Neural crest cell (in vitro differentiated cells): ENCODE measurements at regions not wholly inside any gene's neighbourhood (a gene's known extent, or its start where the extent isn't known, plus 50 kb on each side); places are given as distances from the start of the nearest gene placed in this dataset.

Experiments used
- DNase-seq: peaks from one replicate; pipeline ENCODE4 v3.0.0; 2021; ENCODE audit warnings: low read depth, mixed read lengths, low spot score
- H3K27ac Mint-ChIP-seq: one replicate; pipeline ENCODE4 v1.8.0; 2021; ENCODE audit warnings: mild to moderate bottlenecking, mixed read lengths; ENCODE audit not compliant: unreplicated experiment
- H3K27me3 Mint-ChIP-seq: 2 replicates; pipeline ENCODE4 v1.8.0; 2021; ENCODE audit warnings: low read depth, mild to moderate bottlenecking, mixed read lengths
- H3K36me3 Mint-ChIP-seq: 2 replicates; pipeline ENCODE4 v1.8.0; 2021; ENCODE audit warnings: low read depth, mild to moderate bottlenecking, mixed read lengths
- H3K4me1 Mint-ChIP-seq: 2 replicates; pipeline ENCODE4 v1.8.0; 2021; ENCODE audit warnings: mixed read lengths
- H3K4me3 Mint-ChIP-seq: one replicate; pipeline ENCODE4 v1.8.0; 2021; ENCODE audit warnings: mild to moderate bottlenecking, mixed read lengths
- H3K9me3 Mint-ChIP-seq: 2 replicates; pipeline ENCODE4 v1.8.0; 2021; ENCODE audit warnings: mixed read lengths
- TF ChIP-seq, protein P1 (sequence below): fragments of 200-600 bp; sonication (generic); conservative IDR thresholded peaks from 2 replicates; pipeline ENCODE4 v1.5.0; 2021; ENCODE audit warnings: antibody characterized with exemption, mild to moderate bottlenecking

DNA sequence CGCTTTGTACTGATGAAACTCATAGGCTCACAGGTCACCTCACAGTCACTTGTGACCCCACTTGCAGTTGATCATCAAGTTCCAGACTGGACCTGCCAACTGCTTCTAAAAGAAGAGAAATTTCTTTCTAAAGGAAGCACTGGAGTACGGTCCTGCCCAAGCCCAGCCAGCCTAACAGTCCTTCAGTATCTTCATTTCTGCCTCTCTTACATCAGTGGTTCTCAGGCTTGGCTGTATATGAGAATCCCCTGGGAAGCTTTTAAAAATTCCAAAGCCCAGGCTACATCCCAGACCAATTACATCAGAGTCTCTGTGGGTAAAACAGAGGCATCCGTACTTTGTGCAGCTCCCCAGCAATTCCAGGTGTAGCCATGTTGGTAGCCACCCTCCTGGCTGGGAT lies 282.1 kb downstream of the NFIB start:
- DNase-seq: no peak
- peaks cover 3% of the 10 kb centered on the region for H3K27me3 Mint-ChIP-seq
- H3K9me3 Mint-ChIP-seq: no peaks in the 10 kb centered on the region
- TF ChIP-seq, protein P1, sequence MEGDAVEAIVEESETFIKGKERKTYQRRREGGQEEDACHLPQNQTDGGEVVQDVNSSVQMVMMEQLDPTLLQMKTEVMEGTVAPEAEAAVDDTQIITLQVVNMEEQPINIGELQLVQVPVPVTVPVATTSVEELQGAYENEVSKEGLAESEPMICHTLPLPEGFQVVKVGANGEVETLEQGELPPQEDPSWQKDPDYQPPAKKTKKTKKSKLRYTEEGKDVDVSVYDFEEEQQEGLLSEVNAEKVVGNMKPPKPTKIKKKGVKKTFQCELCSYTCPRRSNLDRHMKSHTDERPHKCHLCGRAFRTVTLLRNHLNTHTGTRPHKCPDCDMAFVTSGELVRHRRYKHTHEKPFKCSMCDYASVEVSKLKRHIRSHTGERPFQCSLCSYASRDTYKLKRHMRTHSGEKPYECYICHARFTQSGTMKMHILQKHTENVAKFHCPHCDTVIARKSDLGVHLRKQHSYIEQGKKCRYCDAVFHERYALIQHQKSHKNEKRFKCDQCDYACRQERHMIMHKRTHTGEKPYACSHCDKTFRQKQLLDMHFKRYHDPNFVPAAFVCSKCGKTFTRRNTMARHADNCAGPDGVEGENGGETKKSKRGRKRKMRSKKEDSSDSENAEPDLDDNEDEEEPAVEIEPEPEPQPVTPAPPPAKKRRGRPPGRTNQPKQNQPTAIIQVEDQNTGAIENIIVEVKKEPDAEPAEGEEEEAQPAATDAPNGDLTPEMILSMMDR: no peak
- no peak overlapping the region for H3K27ac Mint-ChIP-seq
- H3K4me3 Mint-ChIP-seq: no peak overlapping the region
- H3K36me3 Mint-ChIP-seq: no peaks in the 10 kb centered on the region
- peaks cover 18% of the 10 kb centered on the region for H3K4me1 Mint-ChIP-seq

DNA sequence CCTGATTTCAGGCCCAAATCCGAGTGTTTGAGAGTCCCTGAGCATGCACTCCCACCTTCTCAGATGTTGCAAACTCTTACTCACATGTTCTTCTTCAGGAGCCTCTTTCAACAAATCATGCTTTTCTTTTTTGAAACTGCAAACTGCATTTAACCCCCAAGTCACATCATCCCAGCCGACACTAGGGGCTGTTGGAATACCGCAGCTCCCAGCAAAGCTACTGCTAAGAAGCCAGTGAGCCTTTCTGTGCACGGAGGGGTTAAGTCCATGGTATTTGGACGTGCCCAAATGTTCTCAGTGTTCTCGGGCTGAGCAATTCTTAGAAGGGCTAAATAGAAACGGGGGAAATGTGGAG lies 282.9 kb downstream of the NFIB start:
- Mint-ChIP-seq H3K27ac (no peak overlapping the region), H3K4me3 (no peak overlapping the region), H3K36me3 (no peaks in the 10 kb centered on the region), H3K27me3 (peaks cover 3% of the 10 kb centered on the region), H3K9me3 (no peaks in the 10 kb centered on the region), H3K4me1 (peaks cover 18% of the 10 kb centered on the region)
- no peak for DNase-seq
- TF ChIP-seq, protein P1: peak; percentile 23

- H3K4me3 Mint-ChIP-seq: no peak overlapping the region
- no peak overlapping the region for H3K27ac Mint-ChIP-seq
- DNase-seq: no peak
- H3K27me3 Mint-ChIP-seq: peaks cover 3% of the 10 kb centered on the region
- no peaks in the 10 kb centered on the region for H3K9me3 Mint-ChIP-seq
- TF ChIP-seq, protein P1: no peak
- no peaks in the 10 kb centered on the region for H3K36me3 Mint-ChIP-seq
- H3K4me1 Mint-ChIP-seq: peaks cover 18% of the 10 kb centered on the region
These were observed 283.4 kb downstream of the NFIB start for GRCh38 chr9:14030375-14031059.

DNA sequence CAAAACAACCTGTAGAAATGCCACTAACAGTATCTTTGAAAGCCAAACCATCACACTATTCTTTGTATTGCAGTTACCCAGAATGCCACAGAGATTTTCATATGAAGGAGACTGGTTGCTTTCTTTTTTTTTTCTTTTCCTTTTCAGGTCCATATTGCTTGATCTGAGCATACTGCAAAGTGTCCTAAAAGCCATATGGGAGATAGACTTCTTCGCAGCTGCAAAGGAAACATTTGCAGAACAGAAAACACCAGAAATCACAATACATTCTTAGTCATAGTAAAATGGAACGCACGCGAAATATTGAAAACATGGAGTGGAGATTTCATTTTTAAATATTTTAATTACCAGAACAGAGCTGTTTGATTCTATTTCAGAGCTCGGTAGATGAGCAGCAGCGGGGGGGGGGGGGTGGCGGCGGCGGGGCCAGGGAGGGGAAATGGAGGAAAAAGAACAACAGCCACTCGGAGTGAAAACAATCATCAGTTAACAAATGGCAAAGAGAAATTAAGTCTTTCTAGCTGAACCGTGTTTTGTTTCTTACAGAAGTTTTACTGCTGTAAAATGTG lies 284.1 kb downstream of the NFIB start:
- TF ChIP-seq, protein P1: no peak
- Mint-ChIP-seq H3K27ac (no peak overlapping the region), H3K4me1 (peaks cover 18% of the 10 kb centered on the region), H3K4me3 (no peak overlapping the region), H3K27me3 (peaks cover 3% of the 10 kb centered on the region), H3K36me3 (no peaks in the 10 kb centered on the region), H3K9me3 (no peaks in the 10 kb centered on the region)
- DNase-seq: no peak

DNA sequence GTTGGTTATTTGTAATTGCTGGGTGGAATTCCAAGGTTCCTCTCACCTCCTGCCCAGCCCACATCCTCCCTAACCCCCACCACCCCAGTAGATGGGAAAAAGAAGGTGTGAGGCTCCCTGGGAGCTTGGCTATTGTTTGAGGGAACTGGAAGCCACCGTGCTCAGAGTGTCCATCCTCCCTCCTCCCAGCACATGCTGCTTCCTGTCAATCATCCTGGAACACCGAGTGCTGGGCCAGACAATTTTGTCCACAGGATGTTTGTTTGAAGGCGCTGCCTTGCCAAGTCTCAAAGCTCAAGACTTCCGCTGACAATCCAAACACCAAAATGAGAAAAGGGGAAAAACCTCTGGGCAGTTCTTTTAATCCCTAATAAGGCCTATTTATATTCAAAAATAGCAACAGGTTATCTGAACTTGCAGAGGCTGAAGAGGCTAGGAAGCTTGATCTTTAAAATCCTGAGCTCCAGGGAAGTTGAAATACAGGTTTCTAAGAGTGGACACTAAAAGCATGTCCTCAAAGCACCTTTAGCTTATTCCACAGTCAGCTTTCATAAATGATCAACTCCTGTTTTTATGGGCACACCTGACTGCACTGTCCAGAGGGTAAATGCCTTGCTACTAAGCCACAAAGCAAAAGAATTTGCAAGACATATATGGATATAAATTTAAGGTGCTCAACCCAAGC lies 286.7 kb downstream of the NFIB start:
- Mint-ChIP-seq H3K27me3 (peaks cover 2% of the 10 kb centered on the region), H3K4me3 (no peak overlapping the region), H3K27ac (no peak overlapping the region), H3K9me3 (no peaks in the 10 kb centered on the region), H3K36me3 (no peaks in the 10 kb centered on the region), H3K4me1 (peaks cover 16% of the 10 kb centered on the region)
- no peak for DNase-seq
- TF ChIP-seq, protein P1: no peak
